Endodermal cell (in vitro differentiated cells): ENCODE measurements at regions not wholly inside any gene's neighbourhood (a gene's known extent, or its start where the extent isn't known, plus 50 kb on each side); places are given as distances from the start of the nearest gene placed in this dataset.

Source experiments
- DNase-seq: peaks from one replicate; pipeline ENCODE4 v3.0.0-alpha.2; 2017
- H3K27ac ChIP-seq: 2 replicates; pipeline ENCODE4 v1.5.1; 2013; ENCODE audit warnings: mild to moderate bottlenecking, low read depth, low read length, moderate library complexity
- H3K27me3 ChIP-seq: 2 replicates; pipeline ENCODE4 v1.6.1; 2013; ENCODE audit warnings: mild to moderate bottlenecking, low read length, moderate library complexity; ENCODE audit not compliant: insufficient read depth, control insufficient read depth, poor library complexity, severe bottlenecking
- H3K36me3 ChIP-seq: 2 replicates; pipeline ENCODE4 v1.7.0; 2013; ENCODE audit warnings: mild to moderate bottlenecking, low read length, moderate library complexity; ENCODE audit not compliant: control insufficient read depth, insufficient read depth
- H3K4me1 ChIP-seq: one replicate; pipeline ENCODE4 v1.7.0; 2013; ENCODE audit warnings: low read length; ENCODE audit not compliant: control insufficient read depth, insufficient read depth
- H3K4me3 ChIP-seq: 2 replicates; pipeline ENCODE4 v1.5.1; 2013; ENCODE audit warnings: mild to moderate bottlenecking, low read length, moderate library complexity
- H3K9ac ChIP-seq: 2 replicates; pipeline ENCODE4 v1.6.1; 2013; ENCODE audit warnings: mild to moderate bottlenecking, low read length, moderate library complexity; ENCODE audit not compliant: poor library complexity, severe bottlenecking; ENCODE audit errors: extremely low read depth
- H3K9me3 ChIP-seq: 2 replicates; pipeline ENCODE4 v1.6.1; 2013; ENCODE audit warnings: mild to moderate bottlenecking, low read length, moderate library complexity; ENCODE audit not compliant: control insufficient read depth
- H3K27ac Mint-ChIP-seq: 2 replicates; pipeline ENCODE4 v1.8.0; 2020; ENCODE audit warnings: mixed read lengths
- H3K27me3 Mint-ChIP-seq: 2 replicates; pipeline ENCODE4 v1.8.0; 2021; ENCODE audit warnings: mild to moderate bottlenecking, mixed read lengths; ENCODE audit not compliant: insufficient read depth
- H3K36me3 Mint-ChIP-seq: 2 replicates; pipeline ENCODE4 v1.8.0; 2020; ENCODE audit warnings: low read depth, mixed read lengths
- H3K4me1 Mint-ChIP-seq: 2 replicates; pipeline ENCODE4 v1.8.0; 2020; ENCODE audit warnings: mixed read lengths
- H3K4me3 Mint-ChIP-seq: 2 replicates; pipeline ENCODE4 v1.8.0; 2020; ENCODE audit warnings: mild to moderate bottlenecking, moderate library complexity, mixed read lengths
- H3K9me3 Mint-ChIP-seq: 2 replicates; pipeline ENCODE4 v1.8.0; 2020; ENCODE audit warnings: mild to moderate bottlenecking, mixed read lengths
- WGBS, 2 experiments: methylation state at CpG; one replicate each; pipeline versions ENCODE4 v1.1.5 to v1.1.7; 2013; ENCODE audit warnings: missing lambda C conversion rate in 2 of 2, mixed read lengths in 1 of 2; ENCODE audit not compliant: insufficient coverage in 1 of 2, insufficient read length in 1 of 2; 5-methylcytosine and 5-hydroxymethylcytosine counted together
- TF ChIP-seq, protein P1 (sequence below): fragments of 200-600 bp; sonication (generic); conservative IDR thresholded peaks from 2 replicates; pipeline ENCODE4 v1.5.0; 2021; ENCODE audit warnings: antibody characterized with exemption, mild to moderate bottlenecking

DNA sequence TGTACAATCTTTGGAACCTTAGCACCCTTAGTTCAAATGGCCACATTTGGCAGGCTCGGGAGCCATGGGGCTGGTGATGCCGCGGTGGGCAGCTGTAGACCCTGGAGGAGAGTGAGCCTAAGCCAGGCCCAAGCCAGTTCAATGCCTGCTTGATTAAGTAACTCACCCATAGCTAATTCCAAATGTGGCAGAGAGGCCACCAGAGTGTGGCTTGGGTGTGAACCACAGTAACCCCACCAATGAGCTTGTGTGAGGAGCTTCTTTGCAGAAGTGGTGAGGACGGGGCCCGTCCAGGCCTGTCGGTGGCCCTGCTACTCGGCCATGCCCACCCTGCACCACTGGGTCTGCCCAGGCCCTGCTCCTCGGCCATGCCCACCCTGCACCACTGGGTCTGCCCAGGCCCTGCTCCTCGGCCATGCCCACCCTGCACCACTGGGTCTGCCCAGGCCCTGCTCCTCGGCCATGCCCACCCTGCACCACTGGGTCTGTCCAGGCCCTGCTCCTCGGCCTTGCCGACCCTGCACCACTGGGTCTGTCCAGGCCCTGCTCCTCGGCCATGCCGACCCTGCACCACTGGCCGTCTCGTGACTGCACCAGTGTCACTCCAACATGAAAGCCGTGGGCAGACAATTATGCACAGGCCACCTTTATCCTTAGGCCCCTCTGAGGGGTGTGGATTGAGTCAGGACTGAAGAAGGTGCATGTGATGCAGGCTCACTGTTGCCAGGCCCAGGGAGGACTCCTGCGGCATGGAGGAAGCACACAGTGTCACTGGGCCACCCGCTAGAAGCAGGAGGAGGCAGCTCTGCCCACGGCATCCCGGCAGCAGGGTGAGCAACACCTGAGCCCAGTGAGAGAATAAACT, 75.4 kb downstream of the MRPL36 start:
- H3K4me3 ChIP-seq, result no peak overlapping the region
- peak; percentile 17 for DNase-seq
- H3K4me1 ChIP-seq, result no peaks in the 10 kb centered on the region

DNA sequence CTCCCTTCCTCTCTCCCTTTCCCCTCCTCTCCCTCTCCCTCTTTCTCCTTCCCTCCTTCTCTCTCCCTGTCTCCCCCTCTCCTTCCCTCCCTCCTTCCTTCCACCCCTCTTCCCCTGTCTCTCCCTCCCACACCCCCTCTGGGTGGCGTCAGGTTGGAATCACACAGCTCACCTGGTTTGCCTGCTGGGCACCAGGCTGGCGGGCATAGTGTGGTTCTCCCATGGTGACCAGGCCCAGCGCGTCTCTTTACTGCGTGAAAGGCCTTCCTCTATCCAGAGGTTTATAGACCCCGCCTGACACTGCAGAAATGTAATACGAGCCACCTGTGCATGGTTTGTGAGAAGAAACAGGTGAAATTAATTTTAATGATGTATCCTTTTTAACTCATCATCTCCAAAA, 76.2 kb downstream of the MRPL36 start:
- H3K27ac ChIP-seq, result no peak overlapping the region
- no peak overlapping the region for H3K9ac ChIP-seq
- 99 to 100% methylated on average over 1 to 7 of the region's 7 CpGs for WGBS, 2 experiments
- Mint-ChIP-seq H3K36me3 (peaks cover 6% of the 10 kb centered on the region), H3K27ac (no peak overlapping the region), H3K27me3 (peaks cover 24% of the 10 kb centered on the region), H3K9me3 (peaks cover 20% of the 10 kb centered on the region), H3K4me3 (no peak overlapping the region), H3K4me1 (peaks cover 7% of the 10 kb centered on the region)
- H3K4me3 ChIP-seq, result no peak overlapping the region
- TF ChIP-seq, protein P1, sequence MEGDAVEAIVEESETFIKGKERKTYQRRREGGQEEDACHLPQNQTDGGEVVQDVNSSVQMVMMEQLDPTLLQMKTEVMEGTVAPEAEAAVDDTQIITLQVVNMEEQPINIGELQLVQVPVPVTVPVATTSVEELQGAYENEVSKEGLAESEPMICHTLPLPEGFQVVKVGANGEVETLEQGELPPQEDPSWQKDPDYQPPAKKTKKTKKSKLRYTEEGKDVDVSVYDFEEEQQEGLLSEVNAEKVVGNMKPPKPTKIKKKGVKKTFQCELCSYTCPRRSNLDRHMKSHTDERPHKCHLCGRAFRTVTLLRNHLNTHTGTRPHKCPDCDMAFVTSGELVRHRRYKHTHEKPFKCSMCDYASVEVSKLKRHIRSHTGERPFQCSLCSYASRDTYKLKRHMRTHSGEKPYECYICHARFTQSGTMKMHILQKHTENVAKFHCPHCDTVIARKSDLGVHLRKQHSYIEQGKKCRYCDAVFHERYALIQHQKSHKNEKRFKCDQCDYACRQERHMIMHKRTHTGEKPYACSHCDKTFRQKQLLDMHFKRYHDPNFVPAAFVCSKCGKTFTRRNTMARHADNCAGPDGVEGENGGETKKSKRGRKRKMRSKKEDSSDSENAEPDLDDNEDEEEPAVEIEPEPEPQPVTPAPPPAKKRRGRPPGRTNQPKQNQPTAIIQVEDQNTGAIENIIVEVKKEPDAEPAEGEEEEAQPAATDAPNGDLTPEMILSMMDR, result no peak
- H3K4me1 ChIP-seq, result no peaks in the 10 kb centered on the region
- DNase-seq, result peak; percentile 22
- no peaks in the 10 kb centered on the region for H3K27me3 ChIP-seq
- peaks cover 9% of the 10 kb centered on the region for H3K9me3 ChIP-seq
- no peaks in the 10 kb centered on the region for H3K36me3 ChIP-seq

More for the DNA sequence above, 75.4 kb downstream of the MRPL36 start:
- H3K27ac Mint-ChIP-seq, result no peak overlapping the region
- H3K36me3 ChIP-seq, result no peaks in the 10 kb centered on the region
- H3K9me3 ChIP-seq, result peaks cover 4% of the 10 kb centered on the region
- H3K9ac ChIP-seq, result no peak overlapping the region
- no peaks in the 10 kb centered on the region for H3K27me3 ChIP-seq
- H3K27me3 Mint-ChIP-seq, result peaks cover 24% of the 10 kb centered on the region
- peak overlapping the region; percentile 58 for H3K4me3 Mint-ChIP-seq
- peaks cover 3% of the 10 kb centered on the region for H3K36me3 Mint-ChIP-seq
- H3K4me1 Mint-ChIP-seq, result peaks cover 7% of the 10 kb centered on the region
- no peak overlapping the region for H3K27ac ChIP-seq
- H3K9me3 Mint-ChIP-seq, result peaks cover 13% of the 10 kb centered on the region
- TF ChIP-seq, protein P1, result no peak
- WGBS, 2 experiments, result 92 to 99% methylated on average over 6 to 21 of the region's 21 CpGs

DNA sequence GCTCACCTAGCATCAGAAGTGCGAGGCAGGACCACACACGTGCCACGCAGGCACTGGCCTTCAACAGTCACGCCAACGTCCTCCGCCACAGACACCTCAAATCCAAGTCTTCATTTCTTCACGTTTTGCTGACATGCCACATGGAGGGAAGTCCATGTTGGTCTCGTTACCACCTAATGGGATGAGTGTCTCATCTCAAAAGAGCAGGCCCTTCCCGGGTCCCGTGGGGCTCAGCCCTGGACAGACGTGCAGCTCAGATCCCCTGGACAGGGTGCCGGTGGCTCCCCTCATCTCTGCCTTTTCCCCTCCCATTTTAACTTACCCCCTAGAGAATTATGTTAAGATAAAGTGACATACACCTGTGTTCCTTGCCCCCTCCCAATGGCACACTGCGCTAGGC, 76.8 kb downstream of the MRPL36 start:
- peaks cover 26% of the 10 kb centered on the region for H3K9me3 Mint-ChIP-seq
- H3K4me3 Mint-ChIP-seq, result no peak overlapping the region
- Histone ChIP-seq H3K4me3 (no peak overlapping the region), H3K9ac (no peak overlapping the region), H3K27ac (no peak overlapping the region), H3K36me3 (no peaks in the 10 kb centered on the region), H3K27me3 (no peaks in the 10 kb centered on the region), H3K4me1 (no peaks in the 10 kb centered on the region), H3K9me3 (peaks cover 15% of the 10 kb centered on the region)
- no peak overlapping the region for H3K27ac Mint-ChIP-seq
- peaks cover 9% of the 10 kb centered on the region for H3K36me3 Mint-ChIP-seq
- DNase-seq, result peak; percentile 16
- peaks cover 23% of the 10 kb centered on the region for H3K27me3 Mint-ChIP-seq
- TF ChIP-seq, protein P1, result no peak
- WGBS, 2 experiments, result 81 to 90% methylated on average over 7 to 13 of the region's 13 CpGs
- peaks cover 7% of the 10 kb centered on the region for H3K4me1 Mint-ChIP-seq
